ENCODE measurements at regions not wholly inside any gene's neighbourhood (a gene's known extent, or its start where the extent isn't known, plus 50 kb on each side); places are given as distances from the start of the nearest gene placed in this dataset.

GRCh38 chr17:22599322-22599721, 907.0 kb downstream of the KCNJ18 start:
- no peaks in the 10 kb centered on the region for H3K36me3 ChIP-seq (ENCODE audit: control insufficient read depth in 3 of 3, insufficient read depth in 2 of 3, low read depth in 1 of 3, low read length in 3 of 3)
- FAIRE-seq (no peak), DNase-seq (no peak)
- H3K4me1 ChIP-seq (ENCODE audit: control insufficient read depth in 3 of 3, insufficient read depth in 2 of 3, low read depth in 1 of 3, low read length in 2 of 3): no peaks in the 10 kb centered on the region
- no peaks in the 10 kb centered on the region for H3K27me3 ChIP-seq (ENCODE audit: control insufficient read depth in 3 of 3, insufficient read depth in 3 of 3, low read length in 3 of 3)
- 48 to 57% (median 54%) methylated on average over 3 of the region's 3 CpGs for WGBS, 3 donors
- H3K4me3 ChIP-seq (ENCODE audit: low read depth in 1 of 3, low read length in 3 of 3): no peak overlapping the region
- H3K9me3 ChIP-seq (ENCODE audit: control insufficient read depth in 2 of 2, insufficient read depth in 1 of 2, low read depth in 1 of 2, low read length in 1 of 2): peaks cover 0 to 2% of the 10 kb centered on the region in 2 donors
- no peak overlapping the region for H3K27ac ChIP-seq (ENCODE audit: low read depth in 1 of 3, low read length in 2 of 3)

GRCh38 chr17:22600644-22601298, 908.4 kb downstream of the KCNJ18 start:
- H3K4me3 ChIP-seq (ENCODE audit: low read depth in 1 of 3, low read length in 3 of 3): no peak overlapping the region
- DNase-seq (peak; percentile 1 to 5), FAIRE-seq (no peak)
- WGBS, 3 donors: 48 to 64% (median 54%) methylated on average over 2 of the region's 2 CpGs
- no peaks in the 10 kb centered on the region for H3K4me1 ChIP-seq (ENCODE audit: control insufficient read depth in 3 of 3, insufficient read depth in 2 of 3, low read depth in 1 of 3, low read length in 2 of 3)
- H3K27ac ChIP-seq (ENCODE audit: low read depth in 1 of 3, low read length in 2 of 3): no peak overlapping the region
- H3K27me3 ChIP-seq (ENCODE audit: control insufficient read depth in 3 of 3, insufficient read depth in 3 of 3, low read length in 3 of 3): no peaks in the 10 kb centered on the region
- no peaks in the 10 kb centered on the region for H3K36me3 ChIP-seq (ENCODE audit: control insufficient read depth in 3 of 3, insufficient read depth in 2 of 3, low read depth in 1 of 3, low read length in 3 of 3)
- H3K9me3 ChIP-seq (ENCODE audit: control insufficient read depth in 2 of 2, insufficient read depth in 1 of 2, low read depth in 1 of 2, low read length in 1 of 2): peaks cover 0 to 2% of the 10 kb centered on the region in 2 donors
